ENCODE measurements at regions not wholly inside any gene's neighbourhood (a gene's known extent, or its start where the extent isn't known, plus 50 kb on each side); places are given as distances from the start of the nearest gene placed in this dataset.
A peak's percentile ranks its signal among the peaks of the same experiment; 100 is the strongest.

- TF ChIP-seq, protein P1, sequence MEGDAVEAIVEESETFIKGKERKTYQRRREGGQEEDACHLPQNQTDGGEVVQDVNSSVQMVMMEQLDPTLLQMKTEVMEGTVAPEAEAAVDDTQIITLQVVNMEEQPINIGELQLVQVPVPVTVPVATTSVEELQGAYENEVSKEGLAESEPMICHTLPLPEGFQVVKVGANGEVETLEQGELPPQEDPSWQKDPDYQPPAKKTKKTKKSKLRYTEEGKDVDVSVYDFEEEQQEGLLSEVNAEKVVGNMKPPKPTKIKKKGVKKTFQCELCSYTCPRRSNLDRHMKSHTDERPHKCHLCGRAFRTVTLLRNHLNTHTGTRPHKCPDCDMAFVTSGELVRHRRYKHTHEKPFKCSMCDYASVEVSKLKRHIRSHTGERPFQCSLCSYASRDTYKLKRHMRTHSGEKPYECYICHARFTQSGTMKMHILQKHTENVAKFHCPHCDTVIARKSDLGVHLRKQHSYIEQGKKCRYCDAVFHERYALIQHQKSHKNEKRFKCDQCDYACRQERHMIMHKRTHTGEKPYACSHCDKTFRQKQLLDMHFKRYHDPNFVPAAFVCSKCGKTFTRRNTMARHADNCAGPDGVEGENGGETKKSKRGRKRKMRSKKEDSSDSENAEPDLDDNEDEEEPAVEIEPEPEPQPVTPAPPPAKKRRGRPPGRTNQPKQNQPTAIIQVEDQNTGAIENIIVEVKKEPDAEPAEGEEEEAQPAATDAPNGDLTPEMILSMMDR (conservative IDR thresholded peaks at IDR 0.05; ENCODE audit: low read length): no peak
- DNase-seq (ENCODE audit: low read depth): no peak
- no peak overlapping the region for H3K4me3 ChIP-seq (ENCODE audit: low read length)
These were observed 63.1 kb downstream of the LRRC32 start for GRCh38 chr11:76607431-76607830.

- no peak for DNase-seq (ENCODE audit: low read depth)
- no peak overlapping the region for H3K4me3 ChIP-seq (ENCODE audit: low read length)
- TF ChIP-seq, protein P1 (conservative IDR thresholded peaks at IDR 0.05; ENCODE audit: low read length): no peak
These were observed 65.0 kb downstream of the LRRC32 start for GRCh38 chr11:76605338-76606074.

GRCh38 chr11:76604626-76605241, 65.8 kb downstream of the LRRC32 start:
- peak; percentile 93 for DNase-seq (ENCODE audit: low read depth)
- TF ChIP-seq, protein P1 (conservative IDR thresholded peaks at IDR 0.05; ENCODE audit: low read length): no peak
- no peak overlapping the region for H3K4me3 ChIP-seq (ENCODE audit: low read length)

DNA sequence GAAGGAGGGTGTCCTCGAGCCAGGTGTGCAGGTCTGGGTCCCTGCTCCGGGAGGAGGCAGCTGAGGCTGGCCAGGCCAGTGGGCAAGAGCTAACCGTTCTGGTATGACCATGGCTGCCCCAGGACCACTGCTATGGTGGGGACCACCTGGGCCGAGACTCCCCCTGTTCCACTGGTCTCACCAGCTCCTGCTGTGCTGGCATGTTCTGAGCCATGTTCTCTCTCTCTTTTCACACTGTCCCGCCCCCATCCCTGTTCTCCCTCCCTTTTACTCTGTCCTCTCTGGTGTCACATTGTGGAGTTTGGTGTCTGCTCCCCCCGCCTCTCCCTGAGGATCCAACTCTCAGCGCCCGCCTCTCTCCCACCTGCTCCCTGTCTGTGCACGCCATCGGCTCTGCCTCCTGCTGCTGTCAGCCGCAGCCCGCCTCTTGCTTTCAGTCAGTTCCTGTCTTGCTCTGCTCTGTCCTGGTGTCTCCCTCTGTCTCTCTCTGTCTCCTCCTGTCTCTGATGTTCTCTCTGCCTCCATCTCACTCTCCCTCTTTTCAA, 66.4 kb downstream of the LRRC32 start:
- TF ChIP-seq, protein P1 (conservative IDR thresholded peaks at IDR 0.05; ENCODE audit: low read length): no peak
- H3K4me3 ChIP-seq (ENCODE audit: low read length): no peak overlapping the region
- DNase-seq (ENCODE audit: low read depth): no peak

GRCh38 chr11:76603202-76603601, 67.3 kb downstream of the LRRC32 start:
- no peak overlapping the region for H3K4me3 ChIP-seq (ENCODE audit: low read length)
- DNase-seq (ENCODE audit: low read depth): no peak
- TF ChIP-seq, protein P1 (conservative IDR thresholded peaks at IDR 0.05; ENCODE audit: low read length): no peak
